ENCODE measurements at regions not wholly inside any gene's neighbourhood (a gene's known extent, or its start where the extent isn't known, plus 50 kb on each side); places are given as distances from the start of the nearest gene placed in this dataset.
"Not testable (repeated sequence)": the region's sequence is repeated elsewhere in the genome, so short reads cannot be mapped to it uniquely, and the experiment has no call there.

- no peak for DNase-seq
Observed at GRCh38 chr18:71327850-71328249, 1039.0 kb downstream of the SOCS6 start.

GRCh38 chr18:71327441-71327840, 1038.6 kb downstream of the SOCS6 start:
- no peak for DNase-seq

- DNase-seq: no peak
Observed at GRCh38 chr18:71326826-71327225, 1038.0 kb downstream of the SOCS6 start.

DNA sequence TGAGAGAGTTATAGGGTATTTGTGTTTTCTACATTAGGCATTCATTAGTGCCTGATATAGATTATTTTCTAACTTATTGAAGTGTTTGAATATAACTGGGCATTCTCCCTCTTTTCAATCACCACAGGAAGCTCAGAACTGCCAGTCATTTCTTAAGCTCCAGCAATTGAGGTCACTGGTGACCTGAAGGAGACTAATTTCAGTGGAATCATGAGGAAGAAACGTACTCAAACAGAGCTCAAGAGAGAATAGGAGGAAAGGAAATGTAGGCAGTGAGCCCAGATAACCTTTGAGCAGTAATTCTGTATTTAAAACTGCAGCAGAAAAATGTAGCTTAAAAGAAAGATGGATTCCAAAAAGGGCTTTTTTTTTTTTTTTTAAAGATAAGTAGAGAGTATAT, 1035.5 kb downstream of the SOCS6 start:
- no peak for DNase-seq

- no peak for DNase-seq
Observed at GRCh38 chr18:71322201-71322600, 1033.4 kb downstream of the SOCS6 start.

- DNase-seq: no peak
Observed at GRCh38 chr18:71321319-71321718, 1032.5 kb downstream of the SOCS6 start.

DNA sequence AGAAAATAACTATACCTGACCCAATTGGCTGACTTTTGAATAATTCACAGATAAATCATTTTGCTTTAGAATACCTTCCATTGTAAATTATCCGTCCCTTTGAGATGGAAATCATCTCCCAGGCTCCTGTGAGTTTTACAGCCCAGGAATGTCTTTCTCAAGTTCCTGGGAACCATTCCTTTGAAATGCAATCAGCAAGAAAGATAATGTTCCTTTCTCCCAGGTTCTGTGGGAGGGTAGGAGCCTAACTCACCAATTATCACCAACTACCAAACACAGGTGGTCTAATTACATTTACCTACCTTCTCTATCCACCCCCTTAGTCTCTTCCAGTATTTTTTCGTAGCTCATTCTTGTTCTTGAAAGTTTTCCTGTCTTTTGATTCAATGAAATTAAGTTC, 1016.0 kb downstream of the SOCS6 start:
- DNase-seq: no peak

GRCh38 chr18:71303743-71304142, 1014.9 kb downstream of the SOCS6 start:
- not testable (repeated sequence) for DNase-seq

- no peak for DNase-seq
Observed at GRCh38 chr18:71301596-71301995, 1012.8 kb downstream of the SOCS6 start.

GRCh38 chr18:71294201-71294600, 1005.4 kb downstream of the SOCS6 start:
- DNase-seq: not testable (repeated sequence)

DNA sequence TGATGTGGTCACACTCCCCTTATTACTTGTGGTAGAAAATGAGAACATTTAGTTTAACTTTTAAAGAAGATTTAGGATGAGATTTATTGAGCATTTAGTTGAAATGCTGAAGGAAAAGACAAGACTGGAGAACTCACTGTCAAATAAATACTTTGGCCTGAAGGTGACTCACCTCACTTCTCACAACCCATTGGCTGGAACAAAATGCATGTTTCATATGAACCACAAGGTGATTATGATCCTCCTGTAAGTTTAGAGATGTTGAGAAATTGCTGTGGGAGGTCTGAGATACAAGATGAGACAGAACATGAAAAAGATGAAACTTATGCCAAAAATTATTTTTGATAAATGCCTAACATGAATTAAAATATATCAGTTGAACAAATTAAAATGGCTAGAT, 1004.5 kb downstream of the SOCS6 start:
- no peak for DNase-seq

DNA sequence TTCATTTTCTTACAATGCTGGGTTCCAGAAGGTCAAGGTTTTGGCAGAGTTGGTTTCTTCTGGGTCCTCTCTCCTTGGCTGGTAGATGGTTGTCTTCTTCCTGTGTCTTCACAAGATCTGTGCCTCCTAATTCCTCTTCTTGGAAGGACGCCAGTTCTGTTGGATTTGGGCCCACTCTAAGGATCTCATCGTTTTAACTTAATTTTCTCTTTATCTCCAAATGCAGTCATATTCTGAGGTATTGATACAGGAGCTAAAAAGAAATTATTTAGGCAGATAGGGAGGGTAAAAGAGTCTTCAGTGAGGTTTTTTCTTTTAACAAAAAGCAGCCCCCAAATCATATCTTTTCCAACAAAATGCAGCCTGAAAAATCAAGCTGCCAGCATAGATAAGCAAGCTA, 998.4 kb downstream of the SOCS6 start:
- DNase-seq: no peak

DNA sequence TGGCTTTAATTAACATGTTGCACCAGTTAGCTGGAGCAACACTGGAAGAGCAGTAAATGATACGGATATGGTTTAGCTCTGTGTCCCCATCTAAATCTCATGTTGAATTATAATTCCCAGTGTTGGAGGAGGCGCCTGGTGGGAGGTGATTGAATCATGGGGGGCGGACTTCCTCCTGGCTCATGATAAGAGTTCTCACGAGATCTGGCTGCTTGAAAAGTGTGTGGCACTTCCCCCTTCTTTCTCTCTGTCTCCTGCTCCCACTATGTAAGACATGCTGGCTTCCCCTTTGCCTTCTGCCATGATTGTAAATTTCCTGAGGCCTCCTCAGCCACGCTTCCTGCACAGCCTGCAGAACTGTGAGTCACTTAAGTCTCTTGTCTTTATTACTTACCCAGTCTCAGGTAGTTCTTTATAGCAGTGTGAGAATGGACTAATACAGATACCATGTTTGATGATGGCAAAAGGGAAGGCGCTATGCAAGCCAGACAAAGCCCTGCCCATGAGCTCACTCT, 963.6 kb downstream of the SOCS6 start:
- DNase-seq: no peak

DNA sequence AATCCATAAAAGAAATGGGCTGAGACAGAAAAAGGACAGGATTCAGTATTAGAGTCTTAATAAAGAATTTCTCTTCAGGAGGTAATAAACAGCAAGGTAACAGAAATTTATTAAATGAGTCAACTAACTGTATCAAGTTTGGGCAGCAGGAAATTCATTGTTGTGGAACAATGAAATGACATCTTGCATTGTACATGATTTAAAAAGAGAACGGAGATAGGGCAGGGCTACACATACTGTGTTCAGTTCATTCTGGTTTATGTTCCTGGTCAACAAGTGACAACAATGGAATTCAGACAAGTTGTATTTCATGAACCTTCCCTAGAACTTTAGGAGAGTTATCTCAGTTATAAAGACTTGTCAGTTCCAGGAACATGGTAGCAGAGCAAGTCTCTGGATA, 961.3 kb downstream of the SOCS6 start:
- no peak for DNase-seq

GRCh38 chr18:71249791-71250190, 960.9 kb downstream of the SOCS6 start:
- no peak for DNase-seq

- no peak for DNase-seq
Observed at GRCh38 chr18:71242981-71243380, 954.1 kb downstream of the SOCS6 start.

GRCh38 chr18:71238974-71239624, 950.3 kb downstream of the SOCS6 start:
- DNase-seq: no peak

GRCh38 chr18:71237641-71238040, 948.8 kb downstream of the SOCS6 start:
- DNase-seq: no peak

DNA sequence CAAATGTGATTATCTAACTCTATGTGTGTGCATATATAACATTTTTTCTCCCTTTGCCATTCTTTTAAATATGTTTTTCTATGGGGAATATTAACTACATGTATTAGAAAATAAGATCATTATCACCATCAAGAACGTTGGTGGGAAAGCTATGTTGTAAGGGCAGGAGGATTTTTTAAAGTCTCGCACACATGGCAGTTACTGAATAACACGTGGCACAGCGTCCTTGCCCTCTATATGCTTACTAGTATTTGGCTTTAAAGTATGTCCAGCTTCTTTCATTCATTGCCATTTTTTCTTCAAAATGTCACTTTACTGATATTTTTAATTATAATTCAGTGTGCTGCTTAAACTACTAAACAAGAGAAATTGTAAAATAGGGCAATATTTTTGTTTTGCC, 944.3 kb downstream of the SOCS6 start:
- no peak for DNase-seq

GRCh38 chr18:71223486-71223885, 934.6 kb downstream of the SOCS6 start:
- no peak for DNase-seq

DNA sequence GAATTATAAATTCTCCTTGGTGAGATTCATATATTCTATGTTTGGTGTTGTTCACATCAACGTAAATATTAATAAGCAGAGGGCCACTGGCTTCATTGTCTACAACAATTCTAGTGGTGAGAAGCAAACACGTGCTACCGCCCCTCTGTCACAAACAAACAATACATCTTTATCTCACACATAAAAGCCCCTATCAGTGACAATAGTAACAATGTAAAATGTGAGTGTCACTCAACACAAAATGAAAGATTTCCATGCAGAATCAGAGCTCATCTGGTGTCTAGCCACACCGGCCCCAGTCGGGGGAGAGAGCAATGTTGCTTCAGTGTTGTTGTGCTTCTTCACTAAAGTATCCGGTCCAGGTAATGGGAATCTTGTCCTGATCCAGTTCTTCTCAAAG, 932.6 kb downstream of the SOCS6 start:
- DNase-seq: no peak

- not testable (repeated sequence) for DNase-seq
Observed at GRCh38 chr18:71212739-71213138, 923.9 kb downstream of the SOCS6 start.

GRCh38 chr18:71212222-71212621, 923.4 kb downstream of the SOCS6 start:
- DNase-seq: no peak

DNA sequence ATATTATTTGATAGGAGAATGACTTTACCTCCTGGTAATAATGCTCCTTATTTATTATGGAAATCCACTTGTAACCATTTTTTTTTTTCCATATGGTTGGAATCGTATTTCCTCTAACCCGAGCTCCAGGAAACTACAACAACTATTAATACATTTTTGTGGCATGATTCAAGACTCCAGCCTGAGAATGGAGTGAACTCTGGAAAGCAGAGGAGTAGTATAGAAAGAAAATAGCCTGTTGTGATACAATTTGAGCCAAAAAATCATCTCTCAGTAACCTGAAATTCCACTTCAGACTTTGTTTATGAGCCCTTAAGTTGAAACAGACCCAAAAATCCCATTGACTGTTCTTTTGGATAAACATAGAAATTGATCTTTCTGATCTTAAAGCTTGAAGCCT, 921.1 kb downstream of the SOCS6 start:
- DNase-seq: no peak

GRCh38 chr18:71194438-71194837, 905.6 kb downstream of the SOCS6 start:
- no peak for DNase-seq
